ENCODE measurements at regions not wholly inside any gene's neighbourhood (a gene's known extent, or its start where the extent isn't known, plus 50 kb on each side); places are given as distances from the start of the nearest gene placed in this dataset.

GRCh38 chr4:120481756-120482155 lies 415.1 kb upstream of the MAD2L1 start:
- Histone ChIP-seq H4K20me1 (ENCODE audit: insufficient read depth, low read length) (no peaks in the 10 kb centered on the region), H2BK120ac (ENCODE audit: low read depth, low read length) (no peak overlapping the region), H2AFZ (replicated peaks; ENCODE audit: low read length, poor library complexity) (no peak overlapping the region), H3K36me3 (ENCODE audit: control insufficient read depth, insufficient read depth, low read length) (no peaks in the 10 kb centered on the region), H3K14ac (replicated peaks; ENCODE audit: low read depth, low read length) (no peak overlapping the region), H2BK5ac (ENCODE audit: low read depth, low read length, poor library complexity, severe bottlenecking) (no peak overlapping the region), H3K23ac (ENCODE audit: low read depth, low read length) (no peak overlapping the region), H2BK20ac (ENCODE audit: low read depth, low read length) (no peak overlapping the region), H3K4ac (ENCODE audit: low read depth, low read length) (no peak overlapping the region), H3K9me3 (ENCODE audit: control insufficient read depth, insufficient read depth, low read length) (no peaks in the 10 kb centered on the region), H3K18ac (ENCODE audit: low read depth, low read length) (no peak overlapping the region), H4K5ac (ENCODE audit: low read depth, low read length) (no peak overlapping the region), H4K91ac (ENCODE audit: insufficient read depth, low read depth, low read length) (no peak overlapping the region), H3K27ac (ENCODE audit: insufficient read depth, low read length) (no peak overlapping the region), H3K9ac (ENCODE audit: low read depth, low read length) (no peak overlapping the region), H2AK5ac (ENCODE audit: low read depth, low read length) (no peak overlapping the region), H4K8ac (ENCODE audit: low read depth in 2 of 2, low read length in 2 of 2) (no peak overlapping the region), H3K27me3 (ENCODE audit: control insufficient read depth, insufficient read depth, low read length) (no peaks in the 10 kb centered on the region), H3K4me2 (ENCODE audit: low read depth, low read length) (no peak overlapping the region), H3K9me1 (ENCODE audit: insufficient read depth, low read length) (no peaks in the 10 kb centered on the region), H2AK9ac (replicated peaks; ENCODE audit: low read depth, low read length, poor library complexity) (no peak overlapping the region), H3K4me3 (ENCODE audit: insufficient read depth, low read depth, low read length) (no peak overlapping the region), H3K56ac (ENCODE audit: extremely low read depth, insufficient read depth, low read length) (no peak overlapping the region), H2BK15ac (ENCODE audit: low read depth, low read length) (no peak overlapping the region), H3K4me1 (ENCODE audit: control insufficient read depth, insufficient read depth, low read length) (no peaks in the 10 kb centered on the region), H3K79me1 (ENCODE audit: low read depth in 1 of 2, low read length in 2 of 2) (no peaks in the 10 kb centered on the region)
- in situ Hi-C loops (cut with MboI; ENCODE audit: low sequenced_read_pairs): no loop called here
- CTCF ChIA-PET: no interaction called here
- DNase-seq: no peak
- dilution Hi-C loops (cut with HindIII; ENCODE audit: low sequenced_read_pairs, unreplicated experiment): no loop called here
- WGBS, 2 experiments (ENCODE audit: extremely low coverage in 2 of 2, insufficient read length in 1 of 2): no CpG with 5 or more reads among the region's 3 CpGs
- BruUV-seq (replicated peaks): no TSS peak
- POLR2A ChIA-PET (ENCODE audit: unreplicated experiment): no interaction called here
- ATAC-seq (ENCODE audit: low read depth): no peak
- TF ChIP-seq CTCF (conservative IDR thresholded peaks at IDR 0.05; ENCODE audit: low read depth, low read length): no peak
- TF ChIP-seq SMC3 (IDR thresholded peaks at IDR 0.05; ENCODE audit: low read depth, low read length): no peak
- TF ChIP-seq RCOR1 (IDR thresholded peaks at IDR 0.05; ENCODE audit: insufficient replicate concordance, low read length): no peak
- TF ChIP-seq CEBPB (IDR thresholded peaks at IDR 0.05; ENCODE audit: low read depth, low read length): no peak
- TF ChIP-seq BHLHE40 (IDR thresholded peaks at IDR 0.05; ENCODE audit: low read depth, low read length): no peak
- no peak for TF ChIP-seq FOS (IDR thresholded peaks at IDR 0.05; ENCODE audit: low read depth, low read length)
- TF ChIP-seq MXI1 (IDR thresholded peaks at IDR 0.05; ENCODE audit: borderline replicate concordance, low read depth, low read length): no peak
- TF ChIP-seq RAD21 (IDR thresholded peaks at IDR 0.05; ENCODE audit: low read length): no peak
- no peak for TF ChIP-seq USF2 (IDR thresholded peaks at IDR 0.05; ENCODE audit: low read depth, low read length)
- TF ChIP-seq RFX5 (IDR thresholded peaks at IDR 0.05; ENCODE audit: low read depth, low read length): no peak
- TF ChIP-seq CHD1 (IDR thresholded peaks at IDR 0.05; ENCODE audit: low read depth, low read length): no peak
- no peak for TF ChIP-seq POLR2A (IDR thresholded peaks at IDR 0.05; ENCODE audit: low read depth, low read length)
- no peak for TF ChIP-seq MAZ (IDR thresholded peaks at IDR 0.05; ENCODE audit: borderline replicate concordance, low read depth, low read length)
- no peak for TF ChIP-seq MAFK (IDR thresholded peaks at IDR 0.05; ENCODE audit: low read depth, low read length)
- TF ChIP-seq ELK1 (IDR thresholded peaks at IDR 0.05; ENCODE audit: borderline replicate concordance, low read depth, low read length): no peak
- TF ChIP-seq NFE2L2 (IDR thresholded peaks at IDR 0.05; ENCODE audit: low read depth, low read length): no peak
- intact Hi-C loops (cut with micrococcal nuclease): no loop called here

Measured in IMR-90 (cell line).